ENCODE measurements at regions not wholly inside any gene's neighbourhood (a gene's known extent, or its start where the extent isn't known, plus 50 kb on each side); places are given as distances from the start of the nearest gene placed in this dataset.

GRCh38 chr12:18863769-18864500 is 126.0 kb downstream of the CAPZA3 start:
- Histone ChIP-seq H3K4ac (replicated peaks; ENCODE audit: insufficient read length, low read depth, low read length) (no peak overlapping the region), H3K23me2 (ENCODE audit: low read depth, low read length) (peaks cover 1% of the 10 kb centered on the region; the same call in 1 of the 2 replicates), H4K5ac (ENCODE audit: insufficient read length, low read depth, low read length) (peak overlapping the region; percentile 91), H3K27ac (ENCODE audit: low read depth, low read length) (peak overlapping the region; percentile 56; the same call in 1 of the 2 replicates), H3K4me2 (ENCODE audit: insufficient read depth in 1 of 2, low read depth in 2 of 2, low read length in 2 of 2) (peak overlapping the region in 1 of 2 experiments; percentile 29; a peak in 1 of 4 replicates), H3K36me3 (ENCODE audit: control insufficient read depth in 2 of 4, insufficient read depth in 4 of 4, low read length in 3 of 4) (no peaks in the 10 kb centered on the region; a peak in 1 of 8 replicates), H3K4me1 (replicated peaks in 1 of 4; ENCODE audit: control insufficient read depth in 3 of 4, insufficient read depth in 4 of 4, low read length in 3 of 4) (peaks cover 0 to 17% (median 6%) of the 10 kb centered on the region in 4 experiments; a peak in 5 of 7 replicates), H3K23ac (ENCODE audit: insufficient read length) (no peak overlapping the region), H3K18ac (ENCODE audit: extremely low read depth, low read length) (no peak overlapping the region), H2BK5ac (ENCODE audit: low read depth, low read length) (peak overlapping the region; percentile 63; the same call in 1 of the 2 replicates), H4K20me1 (replicated peaks in 1 of 2; ENCODE audit: control insufficient read depth in 1 of 2, insufficient read depth in 2 of 2, low read length in 2 of 2) (no peaks in the 10 kb centered on the region), H4K91ac (replicated peaks; ENCODE audit: insufficient read length, low read length) (no peak overlapping the region), H3K14ac (ENCODE audit: insufficient read length) (no peak overlapping the region), H4K8ac (ENCODE audit: extremely low read depth, insufficient read depth, low read length) (no peak overlapping the region), H2AFZ (ENCODE audit: low read length) (no peak overlapping the region), H3K56ac (replicated peaks; ENCODE audit: insufficient read length, low read depth, low read length) (no peak overlapping the region), H3K9ac (replicated peaks in 1 of 4; ENCODE audit: extremely low read depth in 1 of 4, low read depth in 3 of 4, low read length in 3 of 4) (no peak overlapping the region), H3K27me3 (replicated peaks in 1 of 4; ENCODE audit: control insufficient read depth in 3 of 4, extremely low read depth in 1 of 4, insufficient read depth in 3 of 4, low read length in 3 of 4) (no peaks in the 10 kb centered on the region), H2BK15ac (ENCODE audit: low read length) (no peak overlapping the region), H2BK120ac (replicated peaks; ENCODE audit: low read depth, low read length) (no peak overlapping the region), H3K79me2 (ENCODE audit: control insufficient read depth in 1 of 2, insufficient read depth in 2 of 2, low read length in 2 of 2) (no peaks in the 10 kb centered on the region), H2BK12ac (ENCODE audit: low read depth, low read length) (no peak overlapping the region), H2BK20ac (ENCODE audit: low read length) (no peak overlapping the region; the same call in 1 of the 2 replicates), H2AK5ac (ENCODE audit: low read depth, low read length) (no peak overlapping the region), H3K4me3 (ENCODE audit: extremely low read depth in 1 of 4, insufficient read depth in 2 of 4, low read depth in 3 of 4, low read length in 4 of 4) (peak overlapping the region in 1 of 4 experiments; percentile 25; a peak in 1 of 8 replicates), H3K79me1 (ENCODE audit: low read depth, low read length) (no peaks in the 10 kb centered on the region), H3K9me3 (ENCODE audit: insufficient read depth in 2 of 2, low read depth in 1 of 2, low read length in 1 of 2) (peaks cover 0 to 6% of the 10 kb centered on the region in 2 experiments; a peak in 1 of 4 replicates)
- DNase-seq (ENCODE audit: low read depth in 1 of 2, low spot score in 2 of 2) = no peak
- CTCF ChIA-PET (ENCODE audit: partially characterized antibody) = no interaction called here
- 20% methylated on average over 3 of the region's 3 CpGs; no CpG with 5 or more reads in 1 of the 2 experiments for WGBS, 2 experiments (ENCODE audit: extremely low coverage in 1 of 2, insufficient coverage in 1 of 2, insufficient read length in 1 of 2, insufficient replicate concordance in 2 of 2, low coverage in 1 of 2, low lambda C conversion rate in 2 of 2, missing lambda C conversion rate in 1 of 2)
- POLR2A ChIA-PET (ENCODE audit: partially characterized antibody) = no interaction called here
- peak; percentile 50 for FAIRE-seq
- TF ChIP-seq RBBP5 (IDR thresholded peaks at IDR 0.05; ENCODE audit: borderline replicate concordance, low read depth, low read length) (no peak), CREB1 (IDR thresholded peaks at IDR 0.05) (no peak), SP1 (IDR thresholded peaks at IDR 0.05; ENCODE audit: low read depth, low read length) (peak; percentile 39; the same call in 1 of the 2 replicates), CBX8 (IDR thresholded peaks at IDR 0.05; ENCODE audit: borderline replicate concordance, low read depth, low read length) (no peak), HDAC2 (IDR thresholded peaks at IDR 0.05; ENCODE audit: borderline replicate concordance in 1 of 2, low read depth in 2 of 2, low read length in 2 of 2) (peak in 1 of 2 experiments; percentile 46; a peak in 1 of 4 replicates)

All from H1 (cell line).